Karpas-422 (cell line): ENCODE measurements at regions not wholly inside any gene's neighbourhood (a gene's known extent, or its start where the extent isn't known, plus 50 kb on each side); places are given as distances from the start of the nearest gene placed in this dataset.

Experiments
- DNase-seq: peaks from one replicate; pipeline ENCODE4 v3.0.0-alpha.2; 2015
- H2AFZ ChIP-seq: fragments of 200-600 bp; sonication (generic); 2 replicates; pipeline ENCODE4 v1.6.1; 2014; ENCODE audit warnings: antibody characterized with exemption, low read length, mixed read lengths
- H3K27ac ChIP-seq: fragments of 200-600 bp; sonication (generic); 2 replicates; pipeline ENCODE4 v1.5.1; 2014; ENCODE audit warnings: mild to moderate bottlenecking, low read length, moderate library complexity
- H3K27me3 ChIP-seq: fragments of 200-600 bp; sonication (generic); 2 replicates; pipeline ENCODE4 v1.6.1; 2014; ENCODE audit warnings: low read length, mixed read lengths
- H3K36me3 ChIP-seq: fragments of 200-600 bp; sonication (generic); 2 replicates; pipeline ENCODE4 v1.6.1; 2014; ENCODE audit warnings: low read length, mixed read lengths; ENCODE audit not compliant: insufficient read depth
- H3K4me1 ChIP-seq: fragments of 200-600 bp; sonication (generic); 2 replicates; pipeline ENCODE4 v1.6.1; 2014; ENCODE audit warnings: mild to moderate bottlenecking, low read length, mixed read lengths
- H3K4me2 ChIP-seq: fragments of 200-600 bp; sonication (generic); 2 replicates; pipeline ENCODE4 v1.6.1; 2014; ENCODE audit warnings: low read length, low read depth, mild to moderate bottlenecking; ENCODE audit not compliant: poor library complexity, severe bottlenecking
- H3K4me3 ChIP-seq: fragments of 200-600 bp; sonication (generic); 2 replicates; pipeline ENCODE4 v1.5.1; 2014; ENCODE audit warnings: mild to moderate bottlenecking, antibody characterized with exemption, low read length, mixed read lengths
- H3K79me2 ChIP-seq: fragments of 200-600 bp; sonication (generic); 2 replicates; pipeline ENCODE4 v1.6.1; 2014; ENCODE audit warnings: mild to moderate bottlenecking, low read length, mixed read lengths
- H3K9ac ChIP-seq: fragments of 200-600 bp; sonication (generic); 2 replicates; pipeline ENCODE4 v1.6.0; 2014; ENCODE audit warnings: low read length
- H3K9me2 ChIP-seq: fragments of 200-600 bp; sonication (generic), shearing (Covaris generic); replicated peaks from 2 replicates; pipeline ENCODE4 v1.6.0; 2014; ENCODE audit warnings: mild to moderate bottlenecking, low read length, moderate library complexity; ENCODE audit not compliant: insufficient read depth
- H3K9me3 ChIP-seq: fragments of 300-700, 200-600 bp; sonication (generic); 2 replicates; pipeline ENCODE4 v1.6.1; 2014; ENCODE audit warnings: low read length, mixed read lengths
- H4K20me1 ChIP-seq: fragments of 200-600 bp; sonication (generic); 2 replicates; pipeline ENCODE4 v1.6.1; 2014; ENCODE audit warnings: mild to moderate bottlenecking, antibody characterized with exemption, low read length, low read depth; ENCODE audit not compliant: insufficient read depth

DNA sequence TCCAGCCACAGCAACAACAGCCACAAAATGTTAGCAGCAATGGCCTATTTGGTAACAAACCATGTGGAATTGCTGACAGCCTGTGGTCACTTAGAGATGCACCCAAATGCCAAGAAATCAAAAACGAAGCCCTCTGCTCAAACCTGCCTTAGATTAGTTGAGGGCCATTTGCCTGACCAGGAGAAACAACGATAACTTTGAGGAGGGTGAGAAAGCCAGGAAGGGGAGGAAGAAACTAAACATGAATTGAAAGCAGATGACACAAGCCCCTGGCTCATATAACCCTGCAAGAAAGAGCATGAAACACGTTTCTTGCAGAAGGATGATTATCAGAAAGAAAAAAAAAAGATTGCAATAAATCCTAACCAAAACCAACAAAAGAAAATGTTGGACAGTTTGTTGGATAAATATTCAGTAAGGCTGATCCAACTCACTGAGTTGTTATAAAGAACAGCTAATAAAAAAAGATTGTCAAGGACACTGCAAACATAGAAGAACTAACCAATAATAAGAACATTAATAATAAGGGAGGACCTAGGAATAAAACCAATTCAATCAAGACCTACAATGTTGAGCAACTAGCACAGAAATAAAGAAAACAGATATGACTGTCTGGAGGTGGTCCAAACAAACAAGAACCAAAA is 140.5 kb upstream of the SLC30A5 start:
- Histone ChIP-seq H3K27ac (peak overlapping the region; percentile 8; the same call in 1 of the 2 replicates), H3K9me3 (no peaks in the 10 kb centered on the region), H3K27me3 (no peaks in the 10 kb centered on the region), H3K36me3 (no peaks in the 10 kb centered on the region), H3K4me2 (peak overlapping the region; percentile 64), H3K79me2 (no peaks in the 10 kb centered on the region), H4K20me1 (no peaks in the 10 kb centered on the region), H3K9me2 (no peaks in the 10 kb centered on the region), H3K4me3 (peak overlapping the region; percentile 43), H3K4me1 (peaks cover 28% of the 10 kb centered on the region), H2AFZ (no peak overlapping the region), H3K9ac (no peak overlapping the region)
- no peak for DNase-seq

DNA sequence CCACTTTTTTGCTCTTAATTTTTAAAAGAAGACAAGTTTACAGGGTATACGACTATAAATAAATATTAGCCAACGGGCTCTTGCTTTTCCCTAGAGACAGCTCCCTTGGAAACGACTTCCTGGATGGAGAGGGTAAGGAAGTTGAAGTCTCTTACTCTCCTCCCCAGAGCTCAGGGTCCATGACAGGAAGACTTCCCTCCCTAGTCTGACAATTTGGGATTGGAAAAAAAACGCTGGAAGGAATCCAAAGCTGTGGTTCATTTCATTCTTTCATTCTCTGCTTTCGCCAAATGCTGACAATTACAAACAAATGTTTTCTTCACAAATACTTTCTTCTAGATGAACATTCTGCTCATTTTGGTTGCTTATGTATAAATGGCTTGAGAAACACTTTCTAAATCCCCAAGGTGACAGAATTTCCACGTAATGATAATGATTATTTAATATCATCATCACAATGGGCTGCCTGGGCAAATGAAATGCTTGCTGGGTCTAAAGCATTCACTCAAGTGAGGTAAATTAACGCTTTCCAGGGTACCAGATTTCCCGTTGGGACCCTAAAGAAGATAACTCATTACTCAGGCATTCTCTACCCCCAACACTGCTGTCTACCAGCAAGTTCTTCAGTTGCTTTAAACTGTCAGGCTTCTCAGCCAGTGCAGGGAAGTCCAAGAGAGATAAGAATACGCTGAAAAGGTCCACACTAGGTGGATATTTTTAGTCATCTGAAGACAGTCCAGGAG is 139.8 kb upstream of the SLC30A5 start:
- H3K27me3 ChIP-seq = no peaks in the 10 kb centered on the region
- DNase-seq = no peak
- no peak overlapping the region for H3K9ac ChIP-seq
- peak overlapping the region; percentile 8; the same call in 1 of the 2 replicates for H3K27ac ChIP-seq
- H2AFZ ChIP-seq = no peak overlapping the region
- H3K9me3 ChIP-seq = no peaks in the 10 kb centered on the region
- H3K4me1 ChIP-seq = peaks cover 28% of the 10 kb centered on the region
- peak overlapping the region; percentile 64 for H3K4me2 ChIP-seq
- no peaks in the 10 kb centered on the region for H3K9me2 ChIP-seq
- no peaks in the 10 kb centered on the region for H3K79me2 ChIP-seq
- H4K20me1 ChIP-seq = no peaks in the 10 kb centered on the region
- H3K36me3 ChIP-seq = no peaks in the 10 kb centered on the region
- H3K4me3 ChIP-seq = peak overlapping the region; percentile 43

DNA sequence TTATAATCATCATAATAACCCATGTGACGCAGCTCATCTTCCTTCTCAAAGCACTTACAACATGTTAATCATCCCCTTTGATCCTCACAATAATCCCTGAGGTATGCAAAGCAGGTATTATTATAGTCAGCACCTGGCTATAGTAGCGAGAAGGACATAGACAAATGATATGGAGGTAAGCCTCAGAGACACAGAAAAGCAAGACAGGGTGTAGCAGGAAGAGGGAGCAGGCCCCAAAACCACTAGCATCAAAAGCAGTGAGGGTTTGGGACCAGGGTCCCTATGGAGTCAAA is 139.2 kb upstream of the SLC30A5 start:
- H3K36me3 ChIP-seq = no peaks in the 10 kb centered on the region

DNA sequence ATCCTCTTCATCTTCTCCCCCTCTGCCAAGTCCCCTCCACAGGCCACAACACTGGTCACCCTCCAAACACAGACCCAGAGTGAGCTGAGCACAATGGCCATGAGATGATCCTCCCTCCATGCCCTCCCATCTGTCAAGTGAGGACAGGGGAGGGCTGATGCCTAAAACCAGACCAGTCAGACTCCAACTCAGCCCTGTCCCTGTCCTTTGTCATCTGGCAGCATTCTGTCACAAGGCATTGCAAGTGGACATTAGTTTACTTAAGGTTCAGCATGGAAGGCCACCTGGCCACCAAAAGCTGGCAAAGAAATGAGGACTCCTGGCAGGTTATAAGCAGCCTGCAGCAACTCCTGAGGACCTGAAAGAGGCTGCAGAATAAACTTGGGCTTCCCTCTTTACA is 136.2 kb upstream of the SLC30A5 start:
- H3K27ac ChIP-seq = no peak overlapping the region
- no peaks in the 10 kb centered on the region for H3K27me3 ChIP-seq
- no peaks in the 10 kb centered on the region for H3K9me2 ChIP-seq

More for the DNA sequence above, 139.2 kb upstream of the SLC30A5 start:
- Histone ChIP-seq H3K4me1 (peaks cover 28% of the 10 kb centered on the region), H4K20me1 (no peaks in the 10 kb centered on the region), H3K9me2 (no peaks in the 10 kb centered on the region), H3K4me3 (peak overlapping the region; percentile 43; the same call in 1 of the 2 replicates), H3K9ac (no peak overlapping the region), H3K9me3 (no peaks in the 10 kb centered on the region), H3K4me2 (peak overlapping the region; percentile 64), H2AFZ (no peak overlapping the region), H3K27me3 (no peaks in the 10 kb centered on the region), H3K27ac (peak overlapping the region; percentile 8; the same call in 1 of the 2 replicates), H3K79me2 (no peaks in the 10 kb centered on the region)
- DNase-seq = peak; percentile 73

DNA sequence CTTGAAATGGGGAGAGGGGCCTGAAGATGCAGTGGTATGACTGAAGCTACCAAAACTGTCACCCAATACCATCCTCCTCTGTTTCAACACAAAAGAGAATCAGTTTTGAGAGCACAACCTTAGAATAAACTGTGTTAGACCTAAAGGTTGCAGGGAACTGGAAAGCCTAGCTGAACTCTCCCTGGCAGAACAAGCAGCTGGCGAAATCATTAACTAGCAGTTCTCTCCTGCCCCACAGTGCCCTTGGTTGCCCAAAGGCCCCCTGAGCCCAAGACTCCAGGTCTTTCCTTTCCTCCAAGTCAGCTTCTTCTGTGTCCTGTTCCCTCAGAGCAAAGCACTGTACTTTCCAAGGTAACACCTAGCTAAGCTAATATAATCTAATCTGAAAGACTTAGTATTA is 135.4 kb upstream of the SLC30A5 start:
- H4K20me1 ChIP-seq = no peaks in the 10 kb centered on the region
- H3K9me2 ChIP-seq = no peaks in the 10 kb centered on the region
- H3K79me2 ChIP-seq = no peaks in the 10 kb centered on the region
- no peaks in the 10 kb centered on the region for H3K27me3 ChIP-seq
- H3K9me3 ChIP-seq = no peaks in the 10 kb centered on the region
- H3K36me3 ChIP-seq = no peaks in the 10 kb centered on the region
- DNase-seq = no peak
- no peak overlapping the region for H3K27ac ChIP-seq
- H3K4me2 ChIP-seq = no peak overlapping the region
- no peak overlapping the region for H2AFZ ChIP-seq
- no peak overlapping the region for H3K9ac ChIP-seq
- peaks cover 22% of the 10 kb centered on the region for H3K4me1 ChIP-seq
- no peak overlapping the region for H3K4me3 ChIP-seq

More for the DNA sequence above, 136.2 kb upstream of the SLC30A5 start:
- Histone ChIP-seq H3K4me1 (peaks cover 28% of the 10 kb centered on the region), H3K79me2 (no peaks in the 10 kb centered on the region), H3K4me3 (no peak overlapping the region), H3K9ac (no peak overlapping the region), H2AFZ (no peak overlapping the region), H3K36me3 (no peaks in the 10 kb centered on the region), H3K9me3 (no peaks in the 10 kb centered on the region), H4K20me1 (no peaks in the 10 kb centered on the region), H3K4me2 (no peak overlapping the region)
- no peak for DNase-seq

DNA sequence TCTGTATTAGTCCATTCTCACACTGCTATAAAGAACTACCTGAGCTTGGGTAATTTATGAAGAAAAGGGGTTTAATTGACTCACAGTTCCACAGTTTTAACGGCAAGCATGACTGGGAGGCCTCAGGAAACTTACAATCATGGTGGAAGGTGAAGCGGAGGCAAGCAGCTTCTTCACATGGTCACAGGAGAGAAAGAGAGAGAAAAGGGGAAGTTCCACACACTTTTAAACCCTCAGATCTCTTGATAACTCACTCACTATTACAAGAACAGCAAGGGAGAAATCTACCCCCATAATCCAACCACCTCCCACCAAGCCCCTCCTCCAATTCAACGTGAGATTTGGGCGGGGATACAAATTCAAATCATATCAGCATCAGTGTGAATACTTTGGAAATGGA is 133.4 kb upstream of the SLC30A5 start:
- Histone ChIP-seq H3K27ac (no peak overlapping the region), H3K79me2 (no peaks in the 10 kb centered on the region)
- no peak for DNase-seq

DNA sequence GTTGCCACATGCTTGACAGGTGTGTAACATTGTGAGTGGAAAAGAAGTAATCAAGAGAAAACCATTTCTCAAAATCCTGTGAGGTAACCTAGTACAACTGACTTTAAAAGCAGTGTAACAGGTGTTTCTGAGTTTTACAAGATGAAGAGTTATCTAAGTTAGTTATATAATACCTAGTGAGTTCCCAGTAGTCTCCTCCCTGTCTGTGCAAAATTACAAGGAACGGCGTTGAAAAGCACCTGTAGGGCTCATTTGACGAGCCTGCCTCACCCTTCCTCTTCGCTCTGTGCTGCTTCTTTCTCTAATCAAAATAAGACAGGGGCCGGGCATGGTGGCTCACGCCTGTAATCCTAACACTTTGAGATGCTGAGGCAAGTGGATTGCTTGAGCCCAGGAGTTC is 132.9 kb upstream of the SLC30A5 start:
- Histone ChIP-seq H3K9me2 (no peaks in the 10 kb centered on the region), H3K79me2 (no peaks in the 10 kb centered on the region), H3K9ac (no peak overlapping the region), H3K4me3 (no peak overlapping the region), H3K4me1 (no peaks in the 10 kb centered on the region), H4K20me1 (no peaks in the 10 kb centered on the region), H3K36me3 (no peaks in the 10 kb centered on the region), H3K27me3 (no peaks in the 10 kb centered on the region; the same call in 1 of the 2 replicates), H3K27ac (no peak overlapping the region), H3K4me2 (no peak overlapping the region), H2AFZ (no peak overlapping the region), H3K9me3 (no peaks in the 10 kb centered on the region)
- no peak for DNase-seq

More for the DNA sequence above, 133.4 kb upstream of the SLC30A5 start:
- Histone ChIP-seq H3K4me2 (no peak overlapping the region), H4K20me1 (no peaks in the 10 kb centered on the region), H3K9me2 (no peaks in the 10 kb centered on the region), H3K4me1 (peaks cover 1% of the 10 kb centered on the region; the same call in 1 of the 2 replicates), H3K36me3 (no peaks in the 10 kb centered on the region), H3K27me3 (no peaks in the 10 kb centered on the region; the same call in 1 of the 2 replicates), H3K9ac (no peak overlapping the region), H3K4me3 (no peak overlapping the region), H3K9me3 (no peaks in the 10 kb centered on the region), H2AFZ (no peak overlapping the region)

DNA sequence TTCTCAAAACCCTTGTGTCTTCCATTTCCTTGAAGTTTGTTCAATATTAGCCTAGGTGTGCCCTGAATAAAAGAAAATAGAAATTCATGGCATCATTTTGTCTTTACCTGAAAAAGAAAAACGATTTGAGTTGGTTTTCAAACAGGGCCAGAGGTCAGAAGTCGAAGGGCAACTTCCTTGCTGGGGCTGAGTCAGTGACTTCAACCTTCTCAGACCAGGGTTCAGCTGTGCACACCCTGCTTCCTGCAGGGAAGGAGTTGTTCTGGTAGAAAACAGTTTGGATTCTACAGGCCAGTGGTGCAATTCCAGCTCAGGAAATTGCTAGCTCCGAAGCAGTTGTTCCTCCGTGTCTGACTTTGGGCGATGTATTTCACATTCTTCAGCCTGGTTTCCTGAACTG is 132.1 kb upstream of the SLC30A5 start:
- Histone ChIP-seq H3K79me2 (no peaks in the 10 kb centered on the region), H2AFZ (no peak overlapping the region), H4K20me1 (no peaks in the 10 kb centered on the region), H3K9ac (no peak overlapping the region), H3K27ac (no peak overlapping the region), H3K36me3 (no peaks in the 10 kb centered on the region), H3K9me2 (no peaks in the 10 kb centered on the region), H3K9me3 (no peaks in the 10 kb centered on the region), H3K27me3 (no peaks in the 10 kb centered on the region; the same call in 1 of the 2 replicates), H3K4me3 (no peak overlapping the region), H3K4me2 (no peak overlapping the region), H3K4me1 (no peaks in the 10 kb centered on the region)
- DNase-seq = no peak
